ENCODE measurements at regions not wholly inside any gene's neighbourhood (a gene's known extent, or its start where the extent isn't known, plus 50 kb on each side); places are given as distances from the start of the nearest gene placed in this dataset.

DNA sequence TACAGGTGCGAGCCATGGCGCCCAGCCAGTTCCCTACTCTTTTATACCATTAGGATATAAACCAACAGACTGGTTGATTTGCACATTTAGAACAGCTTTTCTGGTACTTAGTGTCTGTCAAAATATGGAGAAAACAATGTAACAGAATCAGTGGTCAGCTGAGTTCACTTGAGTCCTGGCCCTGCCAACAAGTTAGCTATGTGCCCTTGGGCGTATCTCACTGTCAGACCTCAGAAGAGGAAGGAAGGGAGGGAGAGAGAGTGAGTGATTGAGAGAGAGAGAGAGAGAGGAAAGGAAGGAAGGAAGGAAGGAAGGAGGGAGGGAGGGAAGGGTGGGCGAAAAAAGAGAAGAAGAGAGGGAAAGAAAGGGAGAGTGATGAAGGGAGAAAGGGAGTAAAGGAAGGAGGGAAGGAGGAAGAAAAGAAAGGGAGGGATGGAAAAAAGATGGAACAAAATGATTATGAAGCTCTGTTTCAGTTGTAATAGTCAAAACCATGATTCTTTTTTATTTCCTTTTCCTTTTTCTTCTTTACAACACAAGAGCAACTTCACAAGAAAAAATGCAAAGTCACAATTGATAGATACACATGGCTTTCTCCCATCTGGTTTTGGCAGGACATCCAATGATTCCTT is 55.7 kb upstream of the PDGFRA start:
- no peaks in the 10 kb centered on the region for H3K79me2 ChIP-seq (ENCODE audit: control insufficient read depth, insufficient read depth, low read length)
- H3K4me3 ChIP-seq, result no peak overlapping the region
- ATAC-seq (no peak), DNase-seq (ENCODE audit: extremely low read depth in 1 of 4, low spot score in 3 of 4) (no peak), FAIRE-seq (no peak)
- ChIA-PET CTCF (ENCODE audit: low intra/inter-chr PET ratio) (no interaction called here), POLR2A (no interaction called here)
- 0% methylated on average over 3 of the region's 4 CpGs for WGBS (ENCODE audit: insufficient coverage, low coverage, missing lambda C conversion rate)
- H4K20me1 ChIP-seq (replicated peaks; ENCODE audit: control insufficient read depth, insufficient read depth, low read length), result no peaks in the 10 kb centered on the region; the same call in 1 of the 2 replicates
- H3K4me2 ChIP-seq (ENCODE audit: insufficient read depth, low read length), result no peak overlapping the region
- H3K4me1 ChIP-seq (replicated peaks in 1 of 2; ENCODE audit: control insufficient read depth in 2 of 2, insufficient read depth in 2 of 2, low read length in 2 of 2), result no peaks in the 10 kb centered on the region
- no peak overlapping the region for H3K27ac ChIP-seq (ENCODE audit: extremely low read depth, low read depth, low read length)
- H3K9me3 ChIP-seq (replicated peaks; ENCODE audit: control insufficient read depth, insufficient read depth, low read depth, low read length), result no peaks in the 10 kb centered on the region
- BruUV-seq (replicated peaks), result no TSS peak
- H3K9ac ChIP-seq (ENCODE audit: insufficient read depth in 1 of 2, low read depth in 2 of 2, low read length in 2 of 2), result no peak overlapping the region
- intact Hi-C loops (cut with micrococcal nuclease), result no loop called here
- no peak for TF ChIP-seq IRF2 (CRISPR knock-in tag; IDR thresholded peaks at IDR 0.05)
- no peak for TF ChIP-seq ZNF764 (CRISPR knock-in tag; IDR thresholded peaks at IDR 0.05; ENCODE audit: low read depth)
- TF ChIP-seq NFE2 (IDR thresholded peaks at IDR 0.05; ENCODE audit: low read depth), result no peak
- TF ChIP-seq MAZ (CRISPR knock-in tag; conservative IDR thresholded peaks at IDR 0.05 in 1 of 2, IDR thresholded peaks at IDR 0.05 in 1 of 2), result no peak
- no peak for TF ChIP-seq CTBP1 (IDR thresholded peaks at IDR 0.05; ENCODE audit: borderline replicate concordance)
- TF ChIP-seq PCBP2 (IDR thresholded peaks at IDR 0.05; ENCODE audit: low read depth, low read length, poor library complexity, severe bottlenecking), result peak; percentile 73
- peak; percentile 64 for TF ChIP-seq ZNF512 (tag; IDR thresholded peaks at IDR 0.05)
- no peak for TF ChIP-seq ZNF282 (CRISPR knock-in tag; IDR thresholded peaks at IDR 0.05)
- TF ChIP-seq BRD4 (IDR thresholded peaks at IDR 0.05), result no peak
- no peak for TF ChIP-seq RHOXF2B (CRISPR knock-in tag; conservative IDR thresholded peaks at IDR 0.05)
- no peak for TF ChIP-seq PYGO2 (tag; IDR thresholded peaks at IDR 0.05)
- in situ Hi-C loops (cut with MboI), result no loop called here
- H3K36me3 ChIP-seq (ENCODE audit: control insufficient read depth, insufficient read depth, low read length), result no peaks in the 10 kb centered on the region
- no peaks in the 10 kb centered on the region for H3K9me1 ChIP-seq (ENCODE audit: control insufficient read depth, insufficient read depth, low read length)
- H3K27me3 ChIP-seq (ENCODE audit: control insufficient read depth in 2 of 2, insufficient read depth in 2 of 2, low read length in 2 of 2), result no peaks in the 10 kb centered on the region; a peak in 2 of 5 replicates
- no peak overlapping the region for H2AFZ ChIP-seq (ENCODE audit: low read depth, low read length)
